Esophagus muscularis mucosa (tissue), 4 donors: ENCODE measurements at regions not wholly inside any gene's neighbourhood (a gene's known extent, or its start where the extent isn't known, plus 50 kb on each side); places are given as distances from the start of the nearest gene placed in this dataset.

ENCODE experiments used
- DNase-seq: peaks from one replicate; pipeline ENCODE4 v3.0.0-alpha.2; 2017; ENCODE audit errors: extremely low spot score
- H3K27ac ChIP-seq, 4 donors: fragments of 200-600 bp; sonication (generic); replicated peaks in 1 of 4; 1 replicate in 3 of 4; 2 replicates in 1 of 4; pipeline ENCODE4 v1.5.1; 2016 to 2019; ENCODE audit warnings: mild to moderate bottlenecking in 1 of 4
- H3K27me3 ChIP-seq, 4 donors: fragments of 200-600 bp; sonication (generic); one replicate each; pipeline versions ENCODE4 v1.5.1 to v1.6.0; 2016 to 2019
- H3K36me3 ChIP-seq, 4 donors: fragments of 200-600 bp; sonication (generic); one replicate each; pipeline ENCODE4 v1.5.1; 2016 to 2019
- H3K4me1 ChIP-seq, 4 donors: fragments of 200-600 bp; sonication (generic); one replicate each; pipeline ENCODE4 v1.5.1; 2016 to 2019
- H3K4me3 ChIP-seq, 4 donors: fragments of 200-600 bp; sonication (generic); 1 replicate in 2 of 4; 2 replicates in 2 of 4; pipeline ENCODE4 v1.5.1; 2016 to 2019; ENCODE audit warnings: mild to moderate bottlenecking in 4 of 4, moderate library complexity in 1 of 4
- H3K9me3 ChIP-seq, 4 donors: fragments of 200-600 bp; sonication (generic); 1 replicate in 3 of 4; 2 replicates in 1 of 4; pipeline ENCODE4 v1.5.1; 2016 to 2019
- EP300 ChIP-seq: sonication (generic); formaldehyde crosslinking; IDR thresholded peaks from one replicate; pipeline ENCODE4 v1.6.1; 2017; ENCODE audit warnings: antibody characterized with exemption
- POLR2A ChIP-seq: fragments of 450-650 bp; IDR thresholded peaks from one replicate; pipeline ENCODE4 v1.6.1; 2017; ENCODE audit warnings: antibody characterized with exemption, moderate library complexity, mild to moderate bottlenecking, low read depth
- POLR2AphosphoS5 ChIP-seq, 2 donors: sonication (generic); formaldehyde crosslinking; IDR thresholded peaks; one replicate each; pipeline ENCODE4 v1.6.1; 2017; ENCODE audit warnings: antibody characterized with exemption in 2 of 2
- WGBS: methylation state at CpG from one replicate; pipeline ENCODE4 v1.1.5; 2018; 5-methylcytosine and 5-hydroxymethylcytosine counted together
- intact Hi-C: fragments of 100-400 bp; cut with DNase I; formaldehyde crosslinking; loops from one replicate; pipeline ENCODE4 v1.15.1; 2023
- TF ChIP-seq, protein P1 (sequence below), 3 experiments: fragments of 200-600 bp in 2 of 3; fragments of 450-650 bp in 1 of 3; sonication (generic) in 2 of 3; IDR thresholded peaks; one replicate each; pipeline ENCODE4 v1.5.1; 2017 to 2019; ENCODE audit warnings: antibody characterized with exemption in 3 of 3, mild to moderate bottlenecking in 2 of 3, moderate library complexity in 1 of 3

DNA sequence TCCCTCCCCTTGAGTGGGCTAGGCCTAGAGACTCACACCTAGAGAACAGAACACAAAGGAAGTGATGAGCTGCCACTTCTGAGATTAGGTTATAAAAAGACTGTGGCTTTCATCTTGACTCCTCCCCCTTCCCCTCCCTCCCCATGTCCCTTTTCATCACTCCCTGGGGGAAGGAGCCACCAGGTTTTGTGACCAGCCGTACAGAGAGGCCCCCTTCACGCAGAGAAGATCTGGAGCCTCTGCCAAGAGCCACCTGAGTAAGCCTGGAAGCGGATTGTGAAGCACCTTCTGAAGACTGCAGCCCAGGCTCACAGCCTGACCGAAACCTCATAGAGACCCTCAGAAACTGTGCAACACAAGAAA lies 118.4 kb upstream of the NXT1 start:
- intact Hi-C loops: no loop called here
- WGBS: 96% methylated on average over 4 of the region's 4 CpGs
- TF ChIP-seq, protein P1, sequence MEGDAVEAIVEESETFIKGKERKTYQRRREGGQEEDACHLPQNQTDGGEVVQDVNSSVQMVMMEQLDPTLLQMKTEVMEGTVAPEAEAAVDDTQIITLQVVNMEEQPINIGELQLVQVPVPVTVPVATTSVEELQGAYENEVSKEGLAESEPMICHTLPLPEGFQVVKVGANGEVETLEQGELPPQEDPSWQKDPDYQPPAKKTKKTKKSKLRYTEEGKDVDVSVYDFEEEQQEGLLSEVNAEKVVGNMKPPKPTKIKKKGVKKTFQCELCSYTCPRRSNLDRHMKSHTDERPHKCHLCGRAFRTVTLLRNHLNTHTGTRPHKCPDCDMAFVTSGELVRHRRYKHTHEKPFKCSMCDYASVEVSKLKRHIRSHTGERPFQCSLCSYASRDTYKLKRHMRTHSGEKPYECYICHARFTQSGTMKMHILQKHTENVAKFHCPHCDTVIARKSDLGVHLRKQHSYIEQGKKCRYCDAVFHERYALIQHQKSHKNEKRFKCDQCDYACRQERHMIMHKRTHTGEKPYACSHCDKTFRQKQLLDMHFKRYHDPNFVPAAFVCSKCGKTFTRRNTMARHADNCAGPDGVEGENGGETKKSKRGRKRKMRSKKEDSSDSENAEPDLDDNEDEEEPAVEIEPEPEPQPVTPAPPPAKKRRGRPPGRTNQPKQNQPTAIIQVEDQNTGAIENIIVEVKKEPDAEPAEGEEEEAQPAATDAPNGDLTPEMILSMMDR (IDR thresholded peaks at IDR 0.05): no peak
- TF ChIP-seq EP300 (no peak), POLR2AphosphoS5 (IDR thresholded peaks at IDR 0.05) (no peak), POLR2A (no peak)

DNA sequence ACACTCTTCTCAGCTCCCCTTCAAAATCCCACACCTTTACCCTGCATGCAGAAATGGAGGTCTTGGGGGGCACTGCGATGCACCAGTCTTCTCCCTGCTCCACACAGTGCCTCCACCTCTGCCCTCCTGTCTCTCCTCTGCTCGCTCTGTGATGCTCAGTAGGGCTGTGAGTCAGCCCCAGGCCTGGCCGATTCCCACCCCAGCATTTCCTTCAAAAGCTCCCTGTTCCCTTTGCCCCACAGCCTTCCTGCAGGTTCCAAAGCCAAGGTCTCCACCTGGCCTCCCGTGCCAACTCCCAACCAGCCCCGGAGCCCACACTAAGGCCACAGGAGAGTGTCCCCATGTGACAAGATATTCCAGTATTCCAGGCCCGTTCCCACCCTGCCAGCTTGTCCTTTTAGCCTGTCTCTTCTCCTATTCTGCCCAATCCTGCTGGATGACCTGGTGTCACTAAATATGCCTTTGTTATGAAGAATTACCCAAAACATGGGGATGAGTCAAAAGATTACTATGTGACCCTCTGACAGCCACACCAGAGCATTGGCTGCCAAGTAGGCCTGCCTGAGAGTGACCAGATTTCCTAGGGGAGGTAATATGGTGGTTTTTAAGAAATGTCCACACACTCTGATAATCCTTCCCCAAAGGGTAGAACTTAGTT lies 118.9 kb upstream of the NXT1 start:
- Histone ChIP-seq H3K27ac (no peak overlapping the region), H3K4me1 (peaks cover 3 to 23% (median 13%) of the 10 kb centered on the region in 4 donors), H3K9me3 (peaks cover 0 to 9% (median 4%) of the 10 kb centered on the region in 4 donors), H3K4me3 (no peak overlapping the region), H3K27me3 (no peaks in the 10 kb centered on the region), H3K36me3 (no peaks in the 10 kb centered on the region)
- intact Hi-C loops: no loop called here
- TF ChIP-seq, protein P1 (IDR thresholded peaks at IDR 0.05): no peak
- TF ChIP-seq POLR2A: no peak
- TF ChIP-seq EP300: no peak
- TF ChIP-seq POLR2AphosphoS5 (IDR thresholded peaks at IDR 0.05): no peak
- 85% methylated on average over 6 of the region's 6 CpGs for WGBS
- DNase-seq: peak; percentile 86

More for the DNA sequence above, 118.4 kb upstream of the NXT1 start:
- peaks cover 3 to 23% (median 13%) of the 10 kb centered on the region in 4 donors for H3K4me1 ChIP-seq
- no peaks in the 10 kb centered on the region for H3K27me3 ChIP-seq
- H3K4me3 ChIP-seq: no peak overlapping the region
- H3K27ac ChIP-seq: no peak overlapping the region
- peaks cover 0 to 9% (median 4%) of the 10 kb centered on the region in 4 donors for H3K9me3 ChIP-seq
- DNase-seq: peak; percentile 34
- H3K36me3 ChIP-seq: no peaks in the 10 kb centered on the region

DNA sequence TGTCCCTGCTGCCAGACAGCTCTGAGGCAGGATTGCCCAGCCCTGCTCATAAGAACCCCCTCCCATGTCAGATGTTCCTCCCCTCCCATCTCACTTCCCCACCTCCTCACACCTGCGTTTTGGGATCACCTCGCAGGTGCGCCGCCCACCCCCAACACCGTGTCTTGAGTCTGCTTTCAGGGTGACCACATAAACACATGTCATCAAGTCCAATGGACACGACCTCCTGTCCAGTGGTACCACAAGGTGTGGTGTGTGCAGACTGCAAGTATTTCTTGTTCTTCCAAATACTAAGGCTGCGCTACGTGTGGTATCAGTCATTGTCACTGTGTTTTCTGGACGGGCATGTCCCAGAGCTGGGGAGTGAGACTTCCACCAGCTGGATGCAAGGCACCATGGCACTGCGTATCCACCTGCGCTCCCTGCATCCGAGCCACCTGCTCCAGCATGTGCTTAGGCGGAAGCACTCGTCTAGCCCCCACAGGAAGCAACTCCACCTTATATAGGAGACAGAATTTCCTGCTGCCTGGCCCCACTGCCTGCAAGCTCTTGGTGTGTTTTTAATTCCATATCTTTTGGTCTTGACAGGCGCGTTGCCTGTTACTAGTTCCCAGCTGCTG lies 119.7 kb upstream of the NXT1 start:
- 91% methylated on average over 16 of the region's 16 CpGs for WGBS
- Histone ChIP-seq H3K4me3 (no peak overlapping the region), H3K36me3 (no peaks in the 10 kb centered on the region), H3K27me3 (no peaks in the 10 kb centered on the region), H3K4me1 (peaks cover 3 to 23% (median 15%) of the 10 kb centered on the region in 4 donors), H3K27ac (no peak overlapping the region), H3K9me3 (peaks cover 0 to 9% (median 4%) of the 10 kb centered on the region in 4 donors)
- peak; percentile 72 for DNase-seq
- TF ChIP-seq POLR2AphosphoS5 (IDR thresholded peaks at IDR 0.05) (no peak), POLR2A (no peak), EP300 (no peak)
- TF ChIP-seq, protein P1 (IDR thresholded peaks at IDR 0.05): no peak
- intact Hi-C loops: no loop called here

DNA sequence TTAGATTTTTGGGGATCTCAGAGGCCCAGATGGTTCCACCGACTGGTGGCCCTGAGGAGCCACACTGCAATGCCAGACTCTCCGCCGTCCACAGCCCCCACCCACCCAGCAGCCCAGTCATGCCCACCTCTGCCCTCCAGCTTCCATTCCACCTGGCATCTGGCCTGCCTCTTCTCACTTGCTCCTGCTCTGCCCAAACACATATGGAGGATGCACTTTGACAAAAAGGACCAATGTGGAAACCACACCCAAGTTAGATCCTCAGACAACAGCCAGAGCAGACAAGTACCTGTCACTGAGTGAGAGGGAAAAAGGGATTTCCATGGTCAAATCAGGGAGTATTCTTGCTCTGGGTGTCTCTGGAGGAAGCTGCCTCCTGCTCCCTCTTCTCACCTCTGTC lies 120.6 kb upstream of the NXT1 start:
- H3K36me3 ChIP-seq: no peaks in the 10 kb centered on the region
- no peak for TF ChIP-seq POLR2AphosphoS5 (IDR thresholded peaks at IDR 0.05)
- TF ChIP-seq, protein P1 (IDR thresholded peaks at IDR 0.05): no peak
- no peak for TF ChIP-seq POLR2A
- H3K4me3 ChIP-seq: no peak overlapping the region
- intact Hi-C loops: no loop called here
- 88% methylated on average over 3 of the region's 3 CpGs for WGBS
- H3K27ac ChIP-seq: no peak overlapping the region
- H3K4me1 ChIP-seq: peaks cover 3 to 21% (median 15%) of the 10 kb centered on the region in 4 donors
- DNase-seq: peak; percentile 72
- peaks cover 0 to 6% (median 2%) of the 10 kb centered on the region in 4 donors for H3K9me3 ChIP-seq
- no peaks in the 10 kb centered on the region for H3K27me3 ChIP-seq
